ENCODE measurements at regions not wholly inside any gene's neighbourhood (a gene's known extent, or its start where the extent isn't known, plus 50 kb on each side); places are given as distances from the start of the nearest gene placed in this dataset.
A peak's percentile ranks its signal among the peaks of the same experiment; 100 is the strongest.

DNA sequence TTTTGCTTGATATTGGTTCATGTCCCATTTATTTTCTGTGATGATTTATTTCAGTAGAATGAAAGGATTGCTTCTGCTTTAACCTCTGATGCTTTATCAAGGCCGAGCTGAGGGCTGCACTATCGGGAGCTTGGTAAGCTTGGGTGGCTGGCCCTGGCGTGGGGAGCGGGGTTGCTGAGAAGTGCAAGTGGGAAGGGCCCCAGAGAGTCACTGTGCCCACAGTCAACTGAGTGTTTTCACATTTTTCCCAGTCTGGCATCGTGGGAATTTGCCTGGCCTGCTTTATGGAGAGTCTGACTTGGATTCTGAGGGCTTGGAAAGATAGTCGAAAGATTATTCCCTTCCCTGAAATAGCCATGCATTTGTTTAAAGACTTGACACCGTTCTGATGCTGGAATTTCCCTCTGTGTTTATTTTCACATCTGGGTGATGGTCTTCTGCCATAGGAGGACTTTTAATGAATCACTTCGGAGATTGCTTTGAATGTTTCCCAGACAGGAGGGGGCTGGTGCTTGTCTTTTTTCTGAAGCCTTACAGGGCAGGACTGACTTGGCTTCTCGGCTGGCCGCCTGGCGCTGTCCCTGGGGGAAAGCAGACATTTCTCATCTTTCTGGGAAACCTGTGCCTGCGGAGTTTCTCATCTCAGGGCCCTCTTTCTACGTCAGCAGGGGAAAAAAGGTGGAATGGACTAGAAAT, 139.0 kb downstream of the BOD1 start:
- H3K9me3 ChIP-seq: no peaks in the 10 kb centered on the region
- H3K27me3 ChIP-seq: no peaks in the 10 kb centered on the region
- WGBS, 2 donors: 51 to 58% methylated on average over 13 of the region's 13 CpGs
- H3K4me3 ChIP-seq: no peak overlapping the region
- H3K36me3 ChIP-seq: no peaks in the 10 kb centered on the region
- TF ChIP-seq, protein P1, sequence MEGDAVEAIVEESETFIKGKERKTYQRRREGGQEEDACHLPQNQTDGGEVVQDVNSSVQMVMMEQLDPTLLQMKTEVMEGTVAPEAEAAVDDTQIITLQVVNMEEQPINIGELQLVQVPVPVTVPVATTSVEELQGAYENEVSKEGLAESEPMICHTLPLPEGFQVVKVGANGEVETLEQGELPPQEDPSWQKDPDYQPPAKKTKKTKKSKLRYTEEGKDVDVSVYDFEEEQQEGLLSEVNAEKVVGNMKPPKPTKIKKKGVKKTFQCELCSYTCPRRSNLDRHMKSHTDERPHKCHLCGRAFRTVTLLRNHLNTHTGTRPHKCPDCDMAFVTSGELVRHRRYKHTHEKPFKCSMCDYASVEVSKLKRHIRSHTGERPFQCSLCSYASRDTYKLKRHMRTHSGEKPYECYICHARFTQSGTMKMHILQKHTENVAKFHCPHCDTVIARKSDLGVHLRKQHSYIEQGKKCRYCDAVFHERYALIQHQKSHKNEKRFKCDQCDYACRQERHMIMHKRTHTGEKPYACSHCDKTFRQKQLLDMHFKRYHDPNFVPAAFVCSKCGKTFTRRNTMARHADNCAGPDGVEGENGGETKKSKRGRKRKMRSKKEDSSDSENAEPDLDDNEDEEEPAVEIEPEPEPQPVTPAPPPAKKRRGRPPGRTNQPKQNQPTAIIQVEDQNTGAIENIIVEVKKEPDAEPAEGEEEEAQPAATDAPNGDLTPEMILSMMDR (IDR thresholded peaks at IDR 0.05): no peak
- TF ChIP-seq EP300 (IDR thresholded peaks at IDR 0.05): no peak
- no peak for TF ChIP-seq POLR2A (IDR thresholded peaks at IDR 0.05)
- no peak for DNase-seq (ENCODE audit: low spot score in 2 of 2)
- H3K27ac ChIP-seq: peak overlapping the region in 2 of 4 donors; percentile 54 to 61
- peaks cover 0 to 28% (median 13%) of the 10 kb centered on the region in 4 donors for H3K4me1 ChIP-seq

DNA sequence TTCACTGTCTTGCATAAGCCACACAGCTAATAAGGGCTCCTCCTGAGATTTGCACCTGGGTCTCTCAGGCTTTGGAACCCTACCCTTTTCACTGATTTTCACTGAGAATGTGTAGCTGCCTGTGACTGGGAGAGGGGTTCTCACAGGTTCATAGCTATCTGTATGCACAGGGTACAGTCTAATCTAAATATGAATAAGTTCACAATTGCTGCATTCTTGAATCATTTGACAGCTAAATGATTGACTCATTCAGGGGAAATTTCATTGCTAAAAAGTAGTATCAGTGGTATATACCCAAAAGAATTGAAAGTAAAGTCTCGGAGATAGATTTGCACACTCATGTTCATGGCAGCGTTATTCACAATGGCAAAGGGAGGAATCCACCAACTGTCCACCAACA, 140.7 kb downstream of the BOD1 start:
- Histone ChIP-seq H3K9me3 (no peaks in the 10 kb centered on the region), H3K4me3 (no peak overlapping the region), H3K4me1 (peaks cover 0 to 40% (median 16%) of the 10 kb centered on the region in 4 donors), H3K36me3 (no peaks in the 10 kb centered on the region), H3K27ac (peak overlapping the region in 2 of 4 donors; percentile 95 to 96), H3K27me3 (no peaks in the 10 kb centered on the region)
- 91 to 92% methylated on average over 2 of the region's 2 CpGs for WGBS, 2 donors
- TF ChIP-seq EP300 (IDR thresholded peaks at IDR 0.05): no peak
- TF ChIP-seq, protein P1 (IDR thresholded peaks at IDR 0.05): no peak
- no peak for DNase-seq (ENCODE audit: low spot score in 2 of 2)

DNA sequence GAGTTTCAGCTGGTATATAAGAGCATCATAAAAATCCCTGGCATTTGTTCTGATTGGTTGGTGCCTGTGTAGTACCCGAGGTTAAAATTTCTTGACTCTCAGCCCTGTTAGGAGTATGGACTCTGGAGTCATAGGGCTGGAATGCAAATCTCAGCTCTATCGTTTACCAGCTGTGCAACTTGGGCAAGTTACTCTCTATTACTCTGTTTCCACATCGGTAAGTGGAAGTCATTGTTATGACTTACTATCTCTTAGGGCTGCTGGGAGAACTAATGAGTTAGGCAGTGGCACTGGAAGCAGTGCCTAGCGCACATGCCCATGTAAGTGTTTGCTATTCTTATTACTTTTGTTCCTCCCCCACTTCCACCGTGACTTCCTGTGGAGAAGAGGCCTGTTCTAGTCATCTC, 141.6 kb downstream of the BOD1 start:
- 54 to 59% methylated on average over 5 of the region's 5 CpGs for WGBS, 2 donors
- Histone ChIP-seq H3K27me3 (no peaks in the 10 kb centered on the region), H3K27ac (peak overlapping the region in 3 of 4 donors; percentile 85 to 96 (median 95)), H3K9me3 (no peaks in the 10 kb centered on the region), H3K4me1 (peaks cover 0 to 40% (median 16%) of the 10 kb centered on the region in 4 donors), H3K4me3 (no peak overlapping the region), H3K36me3 (no peaks in the 10 kb centered on the region)
- DNase-seq (ENCODE audit: low spot score in 2 of 2): no peak
- TF ChIP-seq POLR2A (IDR thresholded peaks at IDR 0.05) (no peak), EP300 (IDR thresholded peaks at IDR 0.05) (no peak)
- TF ChIP-seq, protein P1 (IDR thresholded peaks at IDR 0.05): no peak

DNA sequence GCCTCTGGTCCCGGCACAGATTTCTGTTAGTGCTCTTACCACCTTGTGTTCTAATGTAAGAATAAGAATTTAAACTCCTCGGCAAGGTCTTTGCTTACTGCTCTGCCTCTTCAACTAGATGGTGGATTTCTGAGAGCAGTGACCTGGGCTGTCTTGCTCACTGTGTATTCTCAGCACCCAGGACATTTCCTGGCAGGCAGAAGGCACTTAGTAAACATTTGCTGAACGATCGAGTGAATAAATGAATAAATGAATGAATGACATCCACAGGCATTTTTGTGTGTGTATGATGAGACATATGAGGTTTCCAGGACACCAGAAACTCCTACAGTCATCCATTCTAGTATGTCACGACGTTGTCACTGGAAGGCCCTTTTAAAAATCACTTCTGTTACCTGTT, 143.2 kb downstream of the BOD1 start:
- Histone ChIP-seq H3K27me3 (no peaks in the 10 kb centered on the region), H3K4me1 (peaks cover 0 to 51% (median 20%) of the 10 kb centered on the region in 4 donors), H3K36me3 (no peaks in the 10 kb centered on the region), H3K27ac (peak overlapping the region; percentile 77 to 96 (median 90)), H3K4me3 (no peak overlapping the region), H3K9me3 (no peaks in the 10 kb centered on the region)
- DNase-seq (ENCODE audit: low spot score in 2 of 2): no peak
- TF ChIP-seq EP300 (IDR thresholded peaks at IDR 0.05) (no peak), POLR2A (IDR thresholded peaks at IDR 0.05) (no peak)
- TF ChIP-seq, protein P1 (IDR thresholded peaks at IDR 0.05): no peak
- WGBS, 2 donors: 64 to 74% methylated on average over 6 of the region's 6 CpGs

DNA sequence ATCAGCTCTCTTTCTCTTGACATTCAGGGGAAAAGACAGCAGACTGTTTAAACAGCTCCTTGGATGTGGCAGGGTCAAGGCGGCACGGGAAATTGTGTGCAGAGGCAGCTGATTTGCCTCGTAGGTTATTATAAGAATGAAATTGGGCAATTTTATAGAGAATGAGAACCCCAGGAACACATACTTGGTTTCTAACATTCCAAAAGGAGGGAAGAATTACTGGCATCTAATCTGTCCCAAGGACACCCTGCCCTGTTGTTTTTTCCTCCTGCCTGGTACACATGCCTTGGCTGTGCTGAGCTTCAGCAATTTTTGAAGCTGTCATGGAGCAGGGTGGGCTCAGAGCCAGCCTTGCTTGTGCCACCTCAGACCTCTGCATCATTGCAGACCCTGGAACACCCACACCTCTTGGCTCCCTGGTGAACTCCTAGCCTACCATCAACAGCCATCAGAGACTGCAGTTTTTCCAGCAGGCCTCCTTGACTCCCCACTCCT, 143.6 kb downstream of the BOD1 start:
- Histone ChIP-seq H3K36me3 (no peaks in the 10 kb centered on the region), H3K27me3 (no peaks in the 10 kb centered on the region), H3K4me3 (no peak overlapping the region), H3K4me1 (peaks cover 0 to 47% (median 21%) of the 10 kb centered on the region in 4 donors), H3K9me3 (no peaks in the 10 kb centered on the region), H3K27ac (peak overlapping the region; percentile 77 to 96 (median 90))
- DNase-seq (ENCODE audit: low spot score in 2 of 2): no peak
- TF ChIP-seq POLR2A (IDR thresholded peaks at IDR 0.05) (no peak), EP300 (IDR thresholded peaks at IDR 0.05) (no peak)
- TF ChIP-seq, protein P1 (IDR thresholded peaks at IDR 0.05): no peak
- WGBS, 2 donors: 53 to 54% methylated on average over 3 of the region's 3 CpGs
